HEK293 (cell line): ENCODE measurements at regions not wholly inside any gene's neighbourhood (a gene's known extent, or its start where the extent isn't known, plus 50 kb on each side); places are given as distances from the start of the nearest gene placed in this dataset.

ENCODE experiments used
- ELK4 ChIP-seq: IDR thresholded peaks from 2 replicates; pipeline ENCODE4 v1.6.1; 2011; ENCODE audit warnings: mild to moderate bottlenecking, low read depth, low read length, borderline replicate concordance
- GLIS1 ChIP-seq: fragments of 450-650 bp; formaldehyde crosslinking; IDR thresholded peaks from 2 replicates; pipeline ENCODE4 v1.5.1; 2016; ENCODE audit warnings: missing biosample characterization, missing genetic modification characterization
- HOXA7 ChIP-seq: sonication (generic); formaldehyde crosslinking; IDR thresholded peaks from 2 replicates; pipeline ENCODE4 v1.8.1; 2022; ENCODE audit warnings: missing genetic modification reagents, borderline replicate concordance
- IKZF3 ChIP-seq: fragments of 450-650 bp; IDR thresholded peaks from 2 replicates; pipeline ENCODE4 v1.5.0; 2018; ENCODE audit warnings: missing biosample characterization, mild to moderate bottlenecking, missing genetic modification characterization, moderate library complexity
- INSM2 ChIP-seq: fragments of 450-650 bp; formaldehyde crosslinking; IDR thresholded peaks from 2 replicates; pipeline ENCODE4 v1.5.1; 2016; ENCODE audit warnings: missing biosample characterization, missing genetic modification characterization
- KLF10 ChIP-seq: fragments of 450-650 bp; IDR thresholded peaks from 2 replicates; pipeline ENCODE4 v1.5.1; 2018; ENCODE audit warnings: missing biosample characterization, mild to moderate bottlenecking, missing genetic modification characterization
- KLF16 ChIP-seq: fragments of 450-650 bp; formaldehyde crosslinking; IDR thresholded peaks from 2 replicates; pipeline ENCODE4 v1.5.1; 2017; ENCODE audit warnings: missing biosample characterization, missing genetic modification characterization
- MZF1 ChIP-seq: fragments of 450-650 bp; formaldehyde crosslinking; IDR thresholded peaks from 2 replicates; pipeline ENCODE4 v1.5.1; 2017; ENCODE audit warnings: missing biosample characterization, missing genetic modification characterization, borderline replicate concordance
- SP2 ChIP-seq: fragments of 450-650 bp; formaldehyde crosslinking; IDR thresholded peaks from 2 replicates; pipeline ENCODE4 v1.5.1; 2016; ENCODE audit warnings: missing biosample characterization, missing genetic modification characterization
- SP7 ChIP-seq: fragments of 450-650 bp; formaldehyde crosslinking; IDR thresholded peaks from 2 replicates; pipeline ENCODE4 v1.5.1; 2016; ENCODE audit warnings: missing biosample characterization, missing genetic modification characterization
- ZBTB11 ChIP-seq: fragments of 450-650 bp; formaldehyde crosslinking; conservative IDR thresholded peaks from 2 replicates; pipeline ENCODE4 v1.5.1; 2016; ENCODE audit warnings: low read depth, missing biosample characterization, missing genetic modification characterization
- ZBTB21 ChIP-seq: fragments of 450-650 bp; formaldehyde crosslinking; IDR thresholded peaks from 2 replicates; pipeline ENCODE4 v1.5.1; 2017; ENCODE audit warnings: missing biosample characterization, missing genetic modification characterization
- ZBTB8A ChIP-seq: fragments of 450-650 bp; formaldehyde crosslinking; IDR thresholded peaks from 2 replicates; pipeline ENCODE4 v1.5.1; 2016; ENCODE audit warnings: missing biosample characterization, missing genetic modification characterization
- ZNF112 ChIP-seq: fragments of 450-650 bp; formaldehyde crosslinking; IDR thresholded peaks from 2 replicates; pipeline ENCODE4 v1.5.0; 2017; ENCODE audit warnings: missing biosample characterization, missing genetic modification characterization
- ZNF18 ChIP-seq: fragments of 450-650 bp; formaldehyde crosslinking; IDR thresholded peaks from 2 replicates; pipeline ENCODE4 v1.5.1; 2016; ENCODE audit warnings: missing biosample characterization, missing genetic modification characterization
- ZNF184 ChIP-seq: fragments of 450-650 bp; IDR thresholded peaks from 2 replicates; pipeline ENCODE4 v1.5.1; 2018; ENCODE audit warnings: missing biosample characterization, mild to moderate bottlenecking, missing genetic modification characterization
- ZNF2 ChIP-seq: fragments of 450-650 bp; formaldehyde crosslinking; IDR thresholded peaks from 2 replicates; pipeline ENCODE4 v1.5.1; 2016; ENCODE audit warnings: missing biosample characterization, missing genetic modification characterization
- ZNF335 ChIP-seq: fragments of 450-650 bp; formaldehyde crosslinking; conservative IDR thresholded peaks from 2 replicates; pipeline ENCODE4 v1.5.1; 2016; ENCODE audit warnings: missing biosample characterization, missing genetic modification characterization
- ZNF366 ChIP-seq: fragments of 450-650 bp; formaldehyde crosslinking; conservative IDR thresholded peaks from 2 replicates; pipeline ENCODE4 v1.5.1; 2016; ENCODE audit warnings: missing biosample characterization, missing genetic modification characterization
- ZNF426 ChIP-seq: fragments of 450-650 bp; formaldehyde crosslinking; IDR thresholded peaks from 2 replicates; pipeline ENCODE4 v1.5.1; 2017; ENCODE audit warnings: missing biosample characterization, missing genetic modification characterization, mild to moderate bottlenecking, inconsistent platforms, moderate library complexity
- ZNF548 ChIP-seq: fragments of 450-650 bp; formaldehyde crosslinking; IDR thresholded peaks from 2 replicates; pipeline ENCODE4 v1.5.1; 2016; ENCODE audit warnings: missing biosample characterization, missing genetic modification characterization
- ZNF560 ChIP-seq: fragments of 450-650 bp; formaldehyde crosslinking; IDR thresholded peaks from 2 replicates; pipeline ENCODE4 v1.5.1; 2017; ENCODE audit warnings: missing biosample characterization, missing genetic modification characterization, borderline replicate concordance
- ZNF561 ChIP-seq: fragments of 450-650 bp; IDR thresholded peaks from 2 replicates; pipeline ENCODE4 v1.5.1; 2018; ENCODE audit warnings: missing biosample characterization, missing genetic modification characterization, borderline replicate concordance
- ZNF624 ChIP-seq: fragments of 450-650 bp; formaldehyde crosslinking; IDR thresholded peaks from 2 replicates; pipeline ENCODE4 v1.5.1; 2017; ENCODE audit warnings: missing biosample characterization, missing genetic modification characterization
- ZNF629 ChIP-seq: fragments of 450-650 bp; formaldehyde crosslinking; IDR thresholded peaks from 2 replicates; pipeline ENCODE4 v1.5.1; 2017; ENCODE audit warnings: missing biosample characterization, missing genetic modification characterization
- ZNF639 ChIP-seq: fragments of 450-650 bp; formaldehyde crosslinking; IDR thresholded peaks from 2 replicates; pipeline ENCODE4 v1.5.1; 2016; ENCODE audit warnings: missing biosample characterization, missing genetic modification characterization
- ZNF654 ChIP-seq: fragments of 450-650 bp; formaldehyde crosslinking; IDR thresholded peaks from 2 replicates; pipeline ENCODE4 v1.5.1; 2016; ENCODE audit warnings: low read depth, missing biosample characterization, missing genetic modification characterization
- ZNF747 ChIP-seq: fragments of 450-650 bp; formaldehyde crosslinking; IDR thresholded peaks from 2 replicates; pipeline ENCODE4 v1.5.1; 2016; ENCODE audit warnings: missing biosample characterization, missing genetic modification characterization
- ZNF76 ChIP-seq: fragments of 450-650 bp; formaldehyde crosslinking; IDR thresholded peaks from 2 replicates; pipeline ENCODE4; 2016; ENCODE audit warnings: low read depth, missing biosample characterization, missing genetic modification characterization, borderline replicate concordance
- ZNF776 ChIP-seq: fragments of 450-650 bp; formaldehyde crosslinking; IDR thresholded peaks from 2 replicates; pipeline ENCODE4 v1.5.0; 2017; ENCODE audit warnings: missing biosample characterization, missing genetic modification characterization, borderline replicate concordance
- ZNF792 ChIP-seq: fragments of 450-650 bp; formaldehyde crosslinking; IDR thresholded peaks from 2 replicates; pipeline ENCODE4 v1.5.1; 2016; ENCODE audit warnings: missing biosample characterization, missing genetic modification characterization

GRCh38 chr4:89358935-89359638, 51.5 kb upstream of the GPRIN3 start (continued):
- peak; percentile 80 for TF ChIP-seq INSM2
- TF ChIP-seq ZNF335 (tag by site-specific recombination), result 0 out of 2 replicates have a peak, but pooled peaks have one; percentile 23
- TF ChIP-seq ZNF76, result 0 out of 2 replicates have a peak, but pooled peaks have one; percentile 6
- peak; percentile 93 for TF ChIP-seq ZNF629
- peak; percentile 66; the same call in 1 of the 2 replicates for TF ChIP-seq ZNF2
- TF ChIP-seq ZNF560 (tag by site-specific recombination), result no peak
- no peak for TF ChIP-seq ZNF548 (tag by site-specific recombination)
- TF ChIP-seq ZNF624 (tag by site-specific recombination), result no peak
- peak; percentile 40; the same call in 1 of the 2 replicates for TF ChIP-seq ZBTB11 (tag by site-specific recombination)
- no peak for TF ChIP-seq MZF1 (tag by site-specific recombination)
- no peak for TF ChIP-seq HOXA7 (CRISPR knock-in tag)
- TF ChIP-seq KLF10 (tag by site-specific recombination), result peak; percentile 76
- no peak for TF ChIP-seq ZNF112
- no peak for TF ChIP-seq ZNF776 (tag by site-specific recombination)
- peak; percentile 30; the same call in 1 of the 2 replicates for TF ChIP-seq SP2 (tag by site-specific recombination)
- TF ChIP-seq SP7 (tag by site-specific recombination), result peak; percentile 85
- TF ChIP-seq ZNF639 (tag by site-specific recombination), result peak; percentile 67; the same call in 1 of the 2 replicates
- TF ChIP-seq ZNF426 (tag by site-specific recombination), result no peak
- TF ChIP-seq ZBTB8A (tag by site-specific recombination), result peak; percentile 42; the same call in 1 of the 2 replicates
- no peak for TF ChIP-seq ZNF792 (tag by site-specific recombination)
- no peak for TF ChIP-seq ZNF654
- TF ChIP-seq ELK4, result no peak
- TF ChIP-seq ZNF18 (tag by site-specific recombination), result 0 out of 2 replicates have a peak, but pooled peaks have one; percentile 15
- TF ChIP-seq IKZF3 (tag by site-specific recombination), result peak; percentile 84
- TF ChIP-seq ZBTB21 (tag by site-specific recombination), result 0 out of 2 replicates have a peak, but pooled peaks have one; percentile 57
- peak; percentile 31; the same call in 1 of the 2 replicates for TF ChIP-seq ZNF184 (tag by site-specific recombination)
- peak; percentile 17; the same call in 1 of the 2 replicates for TF ChIP-seq GLIS1 (tag by site-specific recombination)
- peak; percentile 96 for TF ChIP-seq ZNF366
- 0 out of 2 replicates have a peak, but pooled peaks have one; percentile 45 for TF ChIP-seq ZNF561 (tag by site-specific recombination)
- TF ChIP-seq ZNF747 (tag by site-specific recombination), result no peak
- TF ChIP-seq KLF16 (tag by site-specific recombination), result no peak
